Posterior cingulate gyrus (tissue), 11 donors: ENCODE measurements at regions not wholly inside any gene's neighbourhood (a gene's known extent, or its start where the extent isn't known, plus 50 kb on each side); places are given as distances from the start of the nearest gene placed in this dataset.
"Not testable (repeated sequence)": the region's sequence is repeated elsewhere in the genome, so short reads cannot be mapped to it uniquely, and the experiment has no call there.

Experiments
- DNase-seq, 10 donors: peaks; one replicate each; pipeline versions ENCODE4 v3.0.0 to v3.0.0-alpha.2; 2020 to 2021; ENCODE audit warnings: mixed read lengths in 3 of 10
- intact Hi-C: fragments of 100-400 bp; cut with DNase I; formaldehyde crosslinking; loops from one replicate; pipeline ENCODE4 v1.15.1; 2023

DNA sequence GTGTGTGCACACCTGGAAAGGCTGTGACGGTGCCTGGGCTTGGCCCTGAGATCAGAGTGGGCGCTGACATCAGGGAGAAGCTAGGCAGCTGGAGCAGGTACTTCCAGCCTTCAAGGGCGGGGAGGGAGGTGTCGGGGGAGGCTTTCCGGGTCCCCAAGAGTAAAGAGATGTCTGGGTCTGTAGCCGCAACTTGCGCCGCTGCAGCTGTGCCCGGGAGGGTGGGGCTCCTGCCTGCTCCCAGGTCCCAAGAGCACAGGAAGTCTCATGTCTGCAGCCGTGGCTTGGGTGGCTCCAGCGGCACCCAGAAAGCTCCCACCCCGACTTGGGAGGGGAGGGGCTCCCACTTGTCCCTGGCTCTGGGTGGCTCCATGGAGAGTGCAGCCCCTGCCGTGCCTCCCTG lies 103.2 kb upstream of the BNIP2 start:
- intact Hi-C loops, result no loop called here
- DNase-seq, result peak in 1 of 10 donors; percentile 33

DNA sequence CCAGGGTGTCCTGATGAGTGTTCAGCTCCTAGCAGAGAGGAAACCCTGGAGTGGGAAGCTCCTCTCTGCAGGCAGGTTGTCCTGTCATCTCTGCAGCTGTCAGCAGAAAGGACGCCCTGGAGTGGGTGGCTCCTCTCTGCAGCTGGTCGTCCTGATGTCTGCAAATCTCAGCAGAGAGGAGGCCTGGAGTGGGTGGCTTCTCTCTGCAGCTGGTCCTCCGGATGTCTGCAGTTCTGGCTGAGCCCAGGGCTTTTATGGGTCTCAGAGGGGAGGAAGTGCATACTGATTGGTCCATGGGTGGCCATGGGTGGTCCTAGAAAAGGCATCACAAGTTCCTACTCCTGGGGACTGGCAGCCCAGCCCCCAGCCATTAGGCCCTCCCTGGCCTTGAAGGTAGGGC lies 102.6 kb upstream of the BNIP2 start:
- peak in 1 of 10 donors; percentile 44 for DNase-seq
- intact Hi-C loops, result no loop called here

DNA sequence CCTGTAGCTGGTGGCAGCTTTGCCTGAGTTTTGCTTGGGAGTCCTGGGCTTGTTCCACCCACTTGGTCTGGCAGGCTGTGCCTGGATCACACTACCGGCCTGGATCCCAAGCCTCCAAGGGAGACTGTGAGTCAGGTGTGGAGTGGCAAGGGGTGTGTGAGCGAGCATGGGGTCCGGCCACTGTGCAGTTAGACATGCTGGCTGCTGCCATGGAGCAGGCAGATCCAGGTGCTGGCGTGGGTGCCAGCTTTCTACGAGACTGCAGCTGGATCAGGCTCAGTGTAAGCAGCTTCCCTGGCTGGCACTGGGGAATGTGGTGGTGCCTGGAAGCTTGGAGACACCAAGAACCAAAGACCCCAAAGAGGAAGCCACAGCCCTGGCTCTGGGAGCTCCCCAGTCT lies 102.0 kb upstream of the BNIP2 start:
- DNase-seq, result peak in 2 of 10 donors; percentile 50 to 81
- intact Hi-C loops, result no loop called here

DNA sequence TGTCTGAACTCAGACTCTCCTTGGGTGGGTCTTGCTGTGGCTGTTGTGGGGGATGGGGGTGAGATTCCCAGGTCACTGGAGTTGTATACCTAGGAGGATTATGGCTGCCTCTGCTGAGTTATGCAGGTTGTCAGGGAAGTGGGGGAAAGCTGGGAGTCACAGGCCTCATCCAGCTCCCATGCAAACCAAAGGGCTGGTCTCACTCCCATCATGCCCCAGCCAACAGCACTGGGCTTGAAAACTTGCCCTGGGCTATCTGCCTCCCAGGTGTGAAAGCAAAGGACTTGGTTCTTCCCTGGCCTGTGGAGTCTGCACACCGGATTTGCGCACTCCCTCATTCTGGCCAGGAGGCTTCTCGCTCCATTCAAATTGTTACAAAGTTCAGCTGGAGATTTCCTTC lies 97.3 kb upstream of the BNIP2 start:
- DNase-seq, intact Hi-C loops: not testable (repeated sequence)

DNA sequence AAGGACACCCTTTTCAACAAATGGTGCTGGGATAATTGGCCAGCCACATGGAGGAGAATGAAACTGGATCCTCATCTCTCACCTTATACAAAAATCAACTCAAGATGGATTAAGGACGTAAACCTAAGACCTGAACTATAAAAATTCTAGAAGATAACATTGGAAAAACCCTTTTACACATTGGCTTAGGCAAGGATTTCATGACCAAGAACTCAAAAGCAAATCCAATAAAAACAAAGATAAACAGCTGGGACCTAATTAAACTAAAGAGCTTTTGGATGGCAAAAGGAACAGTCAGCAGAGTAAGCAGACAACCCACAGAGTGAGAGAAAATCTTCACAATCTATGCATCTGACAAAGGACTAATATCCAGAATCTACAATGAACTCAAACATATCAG lies 96.9 kb upstream of the BNIP2 start:
- DNase-seq, intact Hi-C loops: not testable (repeated sequence)

DNA sequence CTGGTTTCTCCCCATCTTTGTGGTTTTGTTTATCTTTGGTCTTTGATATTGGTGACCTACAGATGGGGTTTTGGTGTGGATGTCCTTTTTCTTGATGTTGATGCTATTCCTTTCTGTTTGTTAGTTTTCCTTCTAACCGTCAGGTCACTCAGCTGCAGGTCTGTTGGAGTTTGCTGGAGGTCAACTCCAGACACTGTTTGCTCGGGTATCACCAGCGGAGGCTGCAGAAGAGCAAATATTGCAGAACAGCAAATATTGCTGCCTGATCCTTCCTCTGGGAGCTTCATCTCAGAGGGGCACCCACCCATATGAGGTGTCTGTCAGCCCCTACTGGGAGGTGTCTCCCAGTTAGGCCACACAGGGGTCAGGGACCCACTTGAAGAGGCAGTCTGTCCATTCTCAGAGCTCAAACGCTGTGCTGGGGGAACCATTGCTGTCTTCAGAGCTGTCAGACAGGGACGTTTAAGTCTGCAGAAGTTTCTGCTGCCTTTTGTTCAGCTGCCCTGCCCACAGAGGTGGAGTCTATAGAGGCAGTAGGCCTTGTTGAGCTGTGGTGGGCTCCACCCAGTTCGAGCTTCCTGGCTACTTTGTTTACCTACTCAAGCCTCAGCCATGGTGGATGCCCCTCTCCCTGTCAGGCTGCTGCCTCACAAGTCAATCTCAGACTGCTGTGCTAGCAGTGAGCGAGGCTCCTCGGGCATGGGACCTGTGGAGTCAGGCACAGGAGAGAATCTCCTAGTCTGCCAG lies 94.8 kb upstream of the BNIP2 start:
- DNase-seq, intact Hi-C loops: not testable (repeated sequence)

DNA sequence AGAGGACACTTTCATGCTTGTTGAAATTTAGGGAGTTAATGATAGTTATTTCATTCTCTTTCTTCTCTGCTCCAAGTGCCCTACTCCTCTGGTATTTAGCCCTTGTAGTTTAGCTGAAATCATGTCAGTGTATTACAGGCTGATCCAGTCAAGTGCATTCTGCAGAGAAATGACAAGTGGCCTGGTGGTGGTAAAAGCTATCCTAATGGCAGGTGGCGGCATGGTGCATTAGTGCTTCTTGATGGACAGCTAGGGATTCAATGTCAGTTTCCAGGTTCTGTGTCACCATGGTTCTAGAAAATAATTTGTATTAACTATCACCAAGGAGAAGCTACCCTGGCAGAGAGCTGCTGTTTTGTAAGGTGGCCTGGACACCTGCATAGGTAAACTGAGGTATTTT lies 90.0 kb upstream of the BNIP2 start:
- intact Hi-C loops, result no loop called here
- DNase-seq, result no peak

DNA sequence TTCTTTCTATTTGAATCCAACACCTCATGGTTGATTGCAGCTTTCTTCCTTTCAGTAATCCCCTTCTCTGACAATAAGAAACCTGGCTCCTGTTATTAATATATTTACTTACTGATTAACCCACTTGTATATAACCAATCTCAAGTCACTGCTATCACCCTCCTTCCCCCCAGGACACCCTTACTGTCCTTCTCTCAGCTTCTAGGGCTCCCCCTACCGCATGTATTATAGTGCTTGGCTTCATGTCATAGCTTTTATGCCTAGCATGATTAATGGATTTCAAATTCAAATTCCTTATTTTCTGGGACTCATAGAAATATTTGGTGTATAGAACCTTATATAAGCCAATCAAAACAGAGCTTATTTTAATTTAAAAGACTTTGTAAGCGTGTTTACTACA lies 75.7 kb upstream of the BNIP2 start:
- DNase-seq, result no peak

DNA sequence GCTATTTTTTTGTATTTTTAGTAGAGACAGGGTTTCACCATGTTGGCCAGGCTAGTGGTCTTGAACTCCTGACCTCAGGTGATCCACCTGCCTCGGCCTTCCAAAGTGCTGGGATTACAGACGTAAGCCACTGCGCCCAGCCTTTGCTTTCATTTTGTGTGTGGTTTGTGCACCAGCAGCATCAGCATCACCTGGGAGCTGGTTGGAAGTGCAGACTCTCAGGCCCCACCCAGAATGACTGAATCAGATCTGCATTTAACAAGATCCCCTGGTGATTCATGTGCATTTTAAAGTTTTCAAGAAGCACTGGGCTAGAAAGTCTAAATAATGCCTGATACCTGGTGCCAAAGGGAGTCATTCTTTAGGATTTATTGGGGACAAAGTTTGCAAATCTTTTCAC lies 73.4 kb upstream of the BNIP2 start:
- intact Hi-C loops, result no loop called here

More for the DNA sequence above, 75.7 kb upstream of the BNIP2 start:
- intact Hi-C loops, result no loop called here

DNA sequence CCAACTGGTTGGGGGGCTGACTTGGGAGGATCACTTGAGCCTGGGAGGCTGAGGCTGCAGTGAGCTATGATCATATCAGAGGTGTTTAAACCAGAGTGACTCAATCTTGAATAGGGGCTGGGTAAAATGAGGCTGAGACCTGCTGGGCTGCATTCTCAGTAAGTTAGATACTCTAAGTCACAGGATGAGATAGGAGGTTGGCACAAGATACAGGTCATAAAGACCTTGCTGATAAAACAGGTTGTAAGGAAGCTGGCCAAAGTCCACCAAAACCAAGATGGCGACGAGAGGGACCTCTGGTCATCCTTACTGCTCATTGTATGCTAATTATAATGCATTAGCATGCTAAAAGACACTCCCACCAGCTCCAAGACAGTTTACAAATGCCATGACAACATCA lies 71.1 kb upstream of the BNIP2 start:
- intact Hi-C loops, DNase-seq: not testable (repeated sequence)

More for the DNA sequence above, 73.4 kb upstream of the BNIP2 start:
- DNase-seq, result no peak

DNA sequence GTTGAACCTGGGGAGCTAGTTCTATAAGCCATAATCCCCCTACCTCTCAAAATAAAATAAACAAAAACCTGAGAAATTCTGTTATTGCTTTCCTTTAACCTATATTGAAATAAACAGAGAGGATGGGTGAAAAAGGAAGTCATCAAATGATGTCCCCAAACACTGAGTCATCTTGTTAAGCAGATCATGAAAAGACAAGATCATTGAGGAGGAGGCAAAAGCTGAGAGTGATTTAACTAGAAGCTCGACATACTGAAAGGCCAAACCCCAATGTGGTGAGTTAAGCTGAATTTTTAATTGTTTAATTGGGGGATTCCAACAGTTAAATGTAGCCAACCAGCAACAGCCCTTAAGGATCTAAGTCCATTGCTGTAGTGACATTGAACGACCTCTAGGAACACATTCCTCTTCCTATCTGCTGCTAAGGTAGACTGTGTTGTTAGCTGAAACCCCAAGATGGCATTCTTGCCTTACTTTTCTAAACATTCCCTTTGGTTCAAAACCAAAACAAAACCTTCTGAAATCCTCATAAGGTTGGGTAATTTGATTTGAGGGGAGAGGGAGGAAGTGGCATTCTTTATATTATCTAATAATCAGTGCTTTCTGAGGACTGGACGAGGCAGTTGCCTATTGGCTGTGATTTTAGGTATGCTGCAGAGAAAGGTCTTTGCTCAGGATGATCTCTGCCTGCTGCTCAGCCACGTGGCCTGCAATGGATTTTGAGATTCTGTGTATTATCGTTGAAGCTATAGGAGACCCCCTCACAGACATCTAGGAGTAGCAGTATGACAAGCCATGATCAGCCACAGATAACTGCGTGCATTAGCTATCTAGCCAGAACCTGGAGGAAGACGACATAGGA lies 62.7 kb upstream of the BNIP2 start:
- intact Hi-C loops, result loop anchor here (10.0 kb wide), 1 partner anchor 573 kb away; no protein-coding TSS in a partner anchor
- no peak for DNase-seq

DNA sequence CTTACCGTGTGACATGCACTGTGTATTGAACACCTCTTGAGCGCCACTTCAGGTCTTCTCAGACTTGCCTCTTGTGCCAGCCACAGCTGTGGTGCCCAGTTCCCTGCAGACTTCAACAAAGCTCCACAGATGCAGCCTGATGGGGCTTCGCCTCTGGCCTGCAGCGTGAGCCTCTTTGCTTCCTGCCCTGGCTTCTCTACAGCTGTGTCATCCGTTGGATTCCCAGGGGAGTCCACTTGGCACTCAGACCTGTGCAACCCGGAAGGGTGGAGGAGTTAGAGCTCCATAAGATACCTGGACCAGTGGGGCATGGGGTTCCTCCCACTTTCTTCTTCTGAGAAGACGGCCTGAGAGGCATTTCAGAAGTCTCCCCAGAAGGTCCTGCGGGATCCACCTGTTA lies 57.7 kb upstream of the BNIP2 start:
- intact Hi-C loops, result no loop called here
- no peak for DNase-seq

DNA sequence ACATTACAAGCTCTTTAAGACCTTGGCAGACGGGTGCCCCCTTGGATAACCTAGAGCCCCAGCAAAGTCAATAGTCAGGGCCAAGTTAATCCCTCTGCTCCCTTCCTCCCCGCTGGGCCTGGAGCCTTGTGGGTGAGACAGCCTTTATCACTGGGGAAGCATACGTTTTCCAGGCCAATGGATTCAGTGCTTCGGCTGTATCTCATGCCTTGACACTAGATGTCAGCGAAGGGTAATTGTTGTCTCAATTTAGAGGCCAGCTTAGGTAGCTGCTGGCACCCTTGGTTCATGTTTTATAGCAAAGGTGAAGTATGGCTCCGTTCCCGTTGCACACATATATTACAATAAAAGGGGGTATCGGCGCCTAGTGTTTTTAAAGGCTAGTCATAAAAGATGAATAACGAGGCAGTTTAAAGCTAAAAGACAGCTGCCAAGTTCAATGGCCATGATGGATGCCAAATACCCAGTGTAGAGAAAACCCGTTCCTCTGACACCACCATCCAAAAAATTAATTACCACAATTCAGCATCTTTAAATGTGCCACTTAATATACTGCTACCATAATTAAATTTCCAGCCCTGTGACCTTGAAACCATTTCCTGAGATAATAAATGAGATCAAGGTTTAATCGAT lies 52.3 kb upstream of the BNIP2 start:
- intact Hi-C loops, result no loop called here
- no peak for DNase-seq

DNA sequence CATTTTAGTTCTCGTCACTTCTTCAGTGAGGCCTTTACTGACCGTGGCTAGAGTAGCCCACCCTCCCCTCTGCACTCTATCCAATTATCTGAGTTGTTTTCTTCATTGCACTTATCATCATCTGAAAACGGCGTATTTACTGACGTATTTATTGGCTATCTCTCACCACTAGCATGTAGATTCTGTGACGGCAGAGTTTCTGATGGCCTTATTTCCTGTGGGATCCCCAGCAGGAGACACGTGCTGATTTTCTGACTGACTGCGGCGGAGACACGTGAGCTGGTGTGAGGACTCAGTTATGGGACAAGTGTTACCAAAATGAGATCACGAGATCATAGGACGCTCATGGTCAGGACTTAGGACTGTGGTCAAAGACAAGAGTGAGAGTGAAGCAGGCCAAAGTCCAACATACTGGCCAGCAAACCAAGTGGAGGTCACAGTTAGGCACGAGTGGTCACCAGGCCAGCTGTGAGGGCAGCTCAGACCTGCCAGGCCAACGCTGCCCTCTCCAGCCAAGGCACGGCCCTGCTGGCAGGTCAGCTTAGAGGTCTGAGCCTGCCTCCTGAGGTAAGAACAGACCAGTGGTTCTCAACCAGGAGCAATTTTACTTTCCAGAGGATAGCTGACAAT lies 50.6 kb upstream of the BNIP2 start:
- intact Hi-C loops, result no loop called here
- DNase-seq, result no peak
